ENCODE measurements at regions not wholly inside any gene's neighbourhood (a gene's known extent, or its start where the extent isn't known, plus 50 kb on each side); places are given as distances from the start of the nearest gene placed in this dataset.
"Not testable (repeated sequence)": the region's sequence is repeated elsewhere in the genome, so short reads cannot be mapped to it uniquely, and the experiment has no call there.

DNA sequence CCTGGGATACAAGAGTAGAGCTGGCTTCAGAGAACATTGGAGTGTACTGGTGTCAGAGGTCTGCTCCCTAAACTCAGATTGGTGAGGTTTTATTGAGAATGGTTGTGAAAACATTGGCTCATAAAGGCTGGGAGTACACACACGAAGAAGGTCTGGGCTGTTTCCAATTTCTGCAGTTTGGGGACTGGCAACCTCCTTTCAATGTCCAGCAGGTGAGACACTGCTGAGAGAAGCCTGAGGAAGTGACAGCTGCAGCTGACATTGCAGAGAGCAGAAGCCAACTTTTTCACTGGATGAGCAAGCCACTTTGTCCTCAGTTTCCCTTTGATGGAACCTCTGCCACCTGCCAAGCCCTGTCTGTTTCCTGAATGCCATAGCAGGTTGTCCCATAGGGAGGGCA, 346.6 kb upstream of the SPRED2 start:
- no peak for DNase-seq

DNA sequence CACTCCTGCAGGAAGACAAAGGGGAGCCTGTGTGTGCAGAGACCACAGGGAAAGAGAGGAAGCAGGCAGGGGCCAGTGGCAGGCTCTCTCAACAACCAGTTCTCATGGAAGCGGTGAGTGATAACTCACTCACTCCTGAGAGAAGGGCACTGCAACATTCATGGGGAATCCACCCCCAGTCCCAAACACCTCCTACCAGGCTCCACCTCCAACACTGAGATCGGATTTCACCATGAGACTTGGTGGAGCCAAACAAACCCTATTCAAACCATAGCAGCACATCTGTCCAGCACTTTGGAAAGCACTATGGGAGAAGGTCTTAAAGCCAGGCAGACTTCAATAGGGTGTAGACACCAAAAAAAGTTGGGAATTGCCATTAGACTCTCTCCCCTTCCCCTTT, 345.7 kb upstream of the SPRED2 start:
- DNase-seq, result no peak

- no peak for DNase-seq
Observed at GRCh38 chr2:65775839-65776238, 343.4 kb upstream of the SPRED2 start.

DNA sequence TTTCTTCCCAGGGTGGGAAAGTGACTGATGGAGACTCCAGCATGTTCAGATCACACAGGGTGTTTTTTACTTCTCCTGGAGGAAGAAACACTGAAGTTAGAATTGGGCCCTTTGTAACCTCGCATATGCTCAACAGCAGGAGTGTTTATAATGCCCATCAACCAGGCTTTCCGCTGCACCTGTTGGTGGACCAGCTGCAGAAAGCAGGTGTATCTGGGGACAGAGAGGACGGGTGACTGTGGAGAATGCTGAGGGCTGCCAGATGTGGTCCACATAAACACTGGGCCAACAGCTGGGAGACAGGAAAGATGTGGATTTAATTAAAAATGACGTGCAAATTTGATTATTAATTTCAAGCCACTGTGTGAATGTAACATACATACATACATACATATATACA, 335.5 kb upstream of the SPRED2 start:
- no peak for DNase-seq

DNA sequence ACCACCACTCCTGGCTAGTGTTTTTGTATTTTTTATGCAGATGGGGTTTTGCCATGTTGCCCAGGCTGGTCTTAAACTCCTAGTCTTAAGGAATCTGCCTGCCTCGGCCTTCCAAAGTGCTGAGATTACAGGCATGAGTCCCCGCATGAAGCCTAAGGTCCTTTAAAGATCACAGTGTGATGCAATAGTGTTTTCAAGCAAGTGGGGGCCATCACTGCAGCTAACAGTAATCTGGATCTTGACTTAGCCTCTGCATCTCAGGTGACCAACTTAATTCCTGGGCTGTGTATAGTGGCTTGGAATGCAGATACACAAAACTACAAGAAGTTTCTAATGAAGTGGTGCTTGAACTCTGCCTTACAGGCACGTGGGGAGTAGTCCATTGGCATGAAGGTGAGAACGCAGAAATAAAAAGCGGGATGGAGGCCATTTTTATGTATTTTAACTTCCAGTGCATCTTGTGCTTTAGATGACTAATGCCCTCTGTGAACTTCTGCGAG, 334.4 kb upstream of the SPRED2 start:
- no peak for DNase-seq

DNA sequence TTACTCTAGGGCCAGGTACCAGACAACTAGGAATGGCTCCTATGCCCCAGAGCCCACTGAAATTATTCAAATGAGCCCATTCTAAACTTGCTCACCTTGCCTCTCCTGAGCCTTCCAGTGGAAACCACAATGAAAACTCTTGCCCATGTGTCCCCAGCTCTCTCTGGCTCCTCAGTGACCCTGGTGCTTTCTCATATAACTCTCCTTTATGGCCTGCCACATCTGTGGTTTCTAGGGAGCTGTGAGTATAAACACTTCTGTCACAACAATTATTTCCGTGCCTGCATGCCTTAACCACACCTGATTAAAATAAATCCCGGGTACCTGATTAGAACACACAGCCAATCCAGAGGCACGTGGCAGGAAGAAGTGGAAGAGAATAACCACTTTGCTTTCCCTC, 333.0 kb upstream of the SPRED2 start:
- no peak for DNase-seq

- DNase-seq, result no peak
Observed at GRCh38 chr2:65762068-65762467, 329.7 kb upstream of the SPRED2 start.

- DNase-seq, result no peak
Observed at GRCh38 chr2:65754219-65754618, 321.8 kb upstream of the SPRED2 start.

GRCh38 chr2:65751408-65751807, 319.0 kb upstream of the SPRED2 start:
- DNase-seq, result no peak

DNA sequence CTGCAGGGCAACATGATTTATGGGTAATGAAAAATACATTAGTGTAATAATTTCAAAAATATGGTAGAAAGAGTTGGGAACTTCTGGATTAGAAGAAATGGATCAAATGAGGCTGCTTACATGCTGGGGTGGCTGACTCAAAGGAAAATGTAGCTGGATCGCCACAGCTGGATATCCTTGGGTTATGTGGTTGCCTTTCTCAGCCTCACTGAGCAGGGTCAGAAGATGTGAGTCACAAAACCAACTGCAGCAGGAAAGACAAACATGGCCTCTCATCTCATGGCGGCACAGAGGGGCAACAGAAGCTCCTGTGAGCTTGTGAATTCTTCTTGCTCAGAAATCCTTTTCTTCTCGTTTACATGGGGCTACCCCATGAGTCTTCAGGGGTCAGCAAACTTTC, 317.1 kb upstream of the SPRED2 start:
- DNase-seq, result no peak

DNA sequence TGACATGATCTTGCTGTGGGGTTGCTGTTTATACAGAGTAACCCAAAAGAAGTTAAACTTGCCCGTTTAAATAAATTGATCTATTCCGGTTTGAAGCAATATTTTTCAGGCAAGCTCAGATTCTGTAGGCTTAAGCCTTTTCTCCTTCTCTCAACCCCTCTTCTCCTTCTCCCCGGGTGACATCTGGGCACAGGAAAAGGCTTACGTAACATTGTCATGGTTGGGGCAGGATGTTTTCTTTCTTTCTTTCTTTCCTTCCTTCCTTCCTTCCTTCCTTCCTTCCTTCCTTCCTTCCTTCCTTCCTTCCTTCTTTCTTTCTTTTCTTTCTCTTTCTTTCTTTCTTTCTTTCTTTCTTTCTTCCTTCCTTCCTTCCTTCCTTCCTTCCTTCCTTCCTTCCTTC, 315.5 kb upstream of the SPRED2 start:
- DNase-seq, result not testable (repeated sequence)

- no peak for DNase-seq
Observed at GRCh38 chr2:65746931-65747675, 314.7 kb upstream of the SPRED2 start.

DNA sequence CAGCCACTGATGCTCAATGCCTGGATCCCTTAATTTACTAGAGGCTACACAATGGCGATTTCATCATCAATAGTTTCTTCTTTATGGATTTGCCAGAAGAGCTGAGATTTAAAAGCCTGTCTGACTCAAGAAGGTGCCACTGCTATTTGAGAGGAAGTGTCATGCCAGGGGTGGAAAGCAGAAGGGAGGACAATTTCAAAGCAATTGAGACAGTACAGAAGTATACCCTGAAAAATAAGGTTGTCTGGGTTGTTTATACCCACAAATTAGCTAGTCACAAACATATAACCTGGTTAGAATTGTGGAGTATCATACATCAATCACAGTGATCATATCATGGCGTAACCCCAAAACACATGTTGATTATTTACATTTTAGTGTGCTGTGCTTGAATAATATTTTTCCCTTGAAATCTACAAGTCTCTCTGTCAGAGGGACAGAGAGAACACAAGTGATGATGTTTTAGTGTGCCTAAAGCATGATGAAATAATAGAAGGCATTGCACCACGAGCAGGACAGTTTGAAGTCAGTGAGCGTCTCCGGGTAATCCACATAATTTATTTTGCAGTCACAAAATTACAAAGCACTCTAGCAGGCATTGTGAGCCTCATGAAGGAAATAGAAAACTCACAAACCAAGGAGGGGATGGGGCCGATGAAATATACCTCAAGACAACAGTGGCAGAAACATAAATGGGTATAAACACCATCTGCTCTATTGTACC, 312.2 kb upstream of the SPRED2 start:
- no peak for DNase-seq

DNA sequence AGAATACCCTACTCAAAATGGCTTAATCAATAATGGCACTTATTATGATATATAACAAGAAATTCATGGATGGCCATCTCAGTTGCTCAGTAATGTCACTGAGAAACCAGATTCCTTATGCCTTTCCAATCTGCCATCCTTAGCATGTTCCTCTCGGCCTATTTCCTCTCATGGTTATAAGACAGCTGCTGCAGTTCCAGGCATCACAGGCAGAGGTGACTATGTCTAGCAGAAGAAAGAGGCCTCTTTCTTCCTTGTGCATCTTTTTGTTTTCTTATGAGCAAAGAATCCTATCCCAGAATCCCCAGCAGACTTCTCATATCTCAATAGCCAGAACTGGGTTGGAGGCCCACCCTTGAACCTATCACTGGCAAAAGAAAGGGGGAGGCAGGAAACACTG, 310.6 kb upstream of the SPRED2 start:
- no peak for DNase-seq

DNA sequence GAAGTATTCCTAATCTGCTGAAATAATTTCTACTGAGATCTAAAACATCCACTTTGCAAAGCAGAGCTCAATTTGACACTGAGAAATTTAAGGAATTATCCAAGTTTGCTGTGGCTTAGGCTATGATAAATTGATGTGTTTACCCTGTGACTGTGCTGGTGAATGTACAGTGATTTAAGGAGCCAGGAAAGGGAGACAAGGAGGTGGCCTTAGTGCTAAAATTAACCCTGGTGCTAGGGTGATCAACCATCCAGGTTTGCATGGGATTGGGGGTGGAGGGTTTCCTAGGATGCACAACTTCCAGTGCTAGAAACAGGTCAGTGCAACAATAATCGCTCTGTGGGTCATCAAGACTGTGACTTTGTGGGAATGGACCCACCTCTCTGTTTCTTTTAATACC, 307.5 kb upstream of the SPRED2 start:
- DNase-seq, result no peak

GRCh38 chr2:65737452-65738011, 305.1 kb upstream of the SPRED2 start:
- DNase-seq, result no peak

- DNase-seq, result no peak
Observed at GRCh38 chr2:65731476-65731875, 299.1 kb upstream of the SPRED2 start.

DNA sequence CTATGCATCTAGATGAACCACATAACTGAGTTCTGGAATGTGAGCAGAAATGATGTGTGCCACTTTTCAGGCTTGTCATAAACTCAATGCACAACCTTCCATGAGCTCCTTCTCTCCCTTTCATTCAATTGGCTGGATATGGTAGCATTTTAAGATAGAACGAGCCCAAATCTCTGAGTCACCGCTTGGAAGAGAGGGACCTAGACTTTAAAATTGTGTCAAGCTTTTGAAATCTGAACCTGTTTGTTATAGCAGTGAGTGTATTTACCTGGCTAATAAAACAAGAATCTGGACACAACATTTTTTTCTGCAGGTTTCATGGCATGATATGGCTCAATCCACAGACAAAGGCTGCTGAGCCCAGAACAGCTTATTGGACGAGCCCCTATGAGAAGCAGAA, 297.8 kb upstream of the SPRED2 start:
- DNase-seq, result no peak

- DNase-seq, result no peak
Observed at GRCh38 chr2:65729246-65729645, 296.8 kb upstream of the SPRED2 start.

- DNase-seq, result no peak
Observed at GRCh38 chr2:65728477-65729180, 296.2 kb upstream of the SPRED2 start.

- DNase-seq, result no peak
Observed at GRCh38 chr2:65727816-65728215, 295.4 kb upstream of the SPRED2 start.

- no peak for DNase-seq
Observed at GRCh38 chr2:65727381-65727780, 295.0 kb upstream of the SPRED2 start.

DNA sequence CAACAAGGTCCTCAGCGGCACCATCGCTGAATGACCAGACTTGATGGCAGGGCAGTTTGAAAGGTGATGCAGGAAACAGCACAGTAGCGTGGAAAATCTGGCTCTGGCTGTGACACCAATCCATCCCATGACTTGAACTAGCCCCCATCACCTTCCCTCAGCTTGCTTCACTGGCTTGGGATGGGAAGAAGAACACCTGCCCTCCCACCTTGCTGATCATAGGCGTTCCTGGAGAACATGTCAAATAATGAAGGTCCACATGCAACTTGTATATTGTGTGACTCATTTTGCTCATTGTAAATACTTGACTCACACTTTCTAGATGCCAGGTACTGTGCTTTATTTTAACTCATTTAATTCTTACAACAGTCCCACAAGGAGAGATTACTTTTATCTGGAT, 292.4 kb upstream of the SPRED2 start:
- DNase-seq, result no peak
